ENCODE measurements at regions not wholly inside any gene's neighbourhood (a gene's known extent, or its start where the extent isn't known, plus 50 kb on each side); places are given as distances from the start of the nearest gene placed in this dataset.

- no peaks in the 10 kb centered on the region for H3K4me1 Mint-ChIP-seq (ENCODE audit: low read depth, unreplicated experiment)
- no peaks in the 10 kb centered on the region for H3K9me3 Mint-ChIP-seq (ENCODE audit: unreplicated experiment)
- CTCF ChIA-PET = no interaction called here
- no peak for DNase-seq
- Histone ChIP-seq H3K9me3 (no peaks in the 10 kb centered on the region), H3K27me3 (replicated peaks; ENCODE audit: control insufficient read depth, insufficient read depth, low read length) (no peaks in the 10 kb centered on the region), H3K4me1 (no peaks in the 10 kb centered on the region), H3K4me3 (ENCODE audit: low read depth, low read length) (no peak overlapping the region), H3K36me3 (ENCODE audit: control insufficient read depth, insufficient read depth, low read length) (no peaks in the 10 kb centered on the region)
- no peak for TF ChIP-seq CTCF (IDR thresholded peaks at IDR 0.05; ENCODE audit: insufficient read depth in 1 of 2, low read depth in 1 of 2, low read length in 1 of 2, severe bottlenecking in 1 of 2, unreplicated experiment in 1 of 2)
- no peaks in the 10 kb centered on the region for H3K27me3 Mint-ChIP-seq (ENCODE audit: insufficient read depth, unreplicated experiment)
- intact Hi-C loops (cut with micrococcal nuclease; ENCODE audit: unreplicated experiment) = no loop called here
- POLR2A ChIA-PET = no interaction called here
- BruUV-seq (replicated peaks) = no TSS peak
- H3K4me3 Mint-ChIP-seq (ENCODE audit: unreplicated experiment) = no peak overlapping the region
- H3K36me3 Mint-ChIP-seq (ENCODE audit: insufficient read depth, unreplicated experiment) = no peaks in the 10 kb centered on the region
- H3K27ac Mint-ChIP-seq (ENCODE audit: unreplicated experiment) = no peak overlapping the region
Measured at GRCh38 chr4:43238585-43238984, 346.1 kb downstream of the GRXCR1 start.

- CTCF ChIA-PET = no interaction called here
- H3K9me3 Mint-ChIP-seq (ENCODE audit: unreplicated experiment) = no peaks in the 10 kb centered on the region
Measured at GRCh38 chr4:43241104-43241503, 348.6 kb downstream of the GRXCR1 start.

GRCh38 chr4:43242606-43243005 lies 350.1 kb downstream of the GRXCR1 start:
- no peak overlapping the region for H3K4me3 Mint-ChIP-seq (ENCODE audit: unreplicated experiment)
- Histone ChIP-seq H3K4me3 (ENCODE audit: low read depth, low read length) (no peak overlapping the region), H3K27me3 (replicated peaks; ENCODE audit: control insufficient read depth, insufficient read depth, low read length) (no peaks in the 10 kb centered on the region), H3K4me1 (no peaks in the 10 kb centered on the region), H3K9me3 (no peaks in the 10 kb centered on the region), H3K36me3 (ENCODE audit: control insufficient read depth, insufficient read depth, low read length) (no peaks in the 10 kb centered on the region)
- H3K4me1 Mint-ChIP-seq (ENCODE audit: low read depth, unreplicated experiment) = no peaks in the 10 kb centered on the region
- TF ChIP-seq CTCF (IDR thresholded peaks at IDR 0.05; ENCODE audit: insufficient read depth in 1 of 2, low read depth in 1 of 2, low read length in 1 of 2, severe bottlenecking in 1 of 2, unreplicated experiment in 1 of 2) = no peak
- H3K9me3 Mint-ChIP-seq (ENCODE audit: unreplicated experiment) = no peaks in the 10 kb centered on the region
- H3K27ac Mint-ChIP-seq (ENCODE audit: unreplicated experiment) = no peak overlapping the region
- no peaks in the 10 kb centered on the region for H3K36me3 Mint-ChIP-seq (ENCODE audit: insufficient read depth, unreplicated experiment)
- BruUV-seq (replicated peaks) = no TSS peak
- intact Hi-C loops (cut with micrococcal nuclease; ENCODE audit: unreplicated experiment) = no loop called here
- CTCF ChIA-PET = no interaction called here
- DNase-seq = no peak
- POLR2A ChIA-PET = no interaction called here
- H3K27me3 Mint-ChIP-seq (ENCODE audit: insufficient read depth, unreplicated experiment) = no peaks in the 10 kb centered on the region

More at GRCh38 chr4:43241104-43241503, 348.6 kb downstream of the GRXCR1 start:
- DNase-seq = no peak
- Histone ChIP-seq H3K9me3 (no peaks in the 10 kb centered on the region), H3K4me1 (no peaks in the 10 kb centered on the region), H3K4me3 (ENCODE audit: low read depth, low read length) (no peak overlapping the region), H3K27me3 (replicated peaks; ENCODE audit: control insufficient read depth, insufficient read depth, low read length) (no peaks in the 10 kb centered on the region), H3K36me3 (ENCODE audit: control insufficient read depth, insufficient read depth, low read length) (no peaks in the 10 kb centered on the region)
- no peak for TF ChIP-seq CTCF (IDR thresholded peaks at IDR 0.05; ENCODE audit: insufficient read depth in 1 of 2, low read depth in 1 of 2, low read length in 1 of 2, severe bottlenecking in 1 of 2, unreplicated experiment in 1 of 2)
- H3K4me1 Mint-ChIP-seq (ENCODE audit: low read depth, unreplicated experiment) = no peaks in the 10 kb centered on the region
- H3K27ac Mint-ChIP-seq (ENCODE audit: unreplicated experiment) = no peak overlapping the region
- H3K27me3 Mint-ChIP-seq (ENCODE audit: insufficient read depth, unreplicated experiment) = no peaks in the 10 kb centered on the region
- H3K4me3 Mint-ChIP-seq (ENCODE audit: unreplicated experiment) = no peak overlapping the region
- BruUV-seq (replicated peaks) = no TSS peak
- intact Hi-C loops (cut with micrococcal nuclease; ENCODE audit: unreplicated experiment) = no loop called here
- POLR2A ChIA-PET = no interaction called here
- H3K36me3 Mint-ChIP-seq (ENCODE audit: insufficient read depth, unreplicated experiment) = no peaks in the 10 kb centered on the region

Data from Caco-2 (cell line).